SK-N-SH (cell line): ENCODE measurements at regions not wholly inside any gene's neighbourhood (a gene's known extent, or its start where the extent isn't known, plus 50 kb on each side); places are given as distances from the start of the nearest gene placed in this dataset.
"Not testable (repeated sequence)": the region's sequence is repeated elsewhere in the genome, so short reads cannot be mapped to it uniquely, and the experiment has no call there.

Experiments
- CTCF ChIP-seq: fragments of 200-600 bp; sonication (generic); IDR thresholded peaks from 2 replicates; pipeline ENCODE4 v1.6.1; 2017; ENCODE audit warnings: antibody characterized with exemption, mild to moderate bottlenecking, moderate library complexity
- ELF1 ChIP-seq: IDR thresholded peaks from 2 replicates; pipeline ENCODE4 v1.4.0; 2012
- FOXM1 ChIP-seq: IDR thresholded peaks from 2 replicates; pipeline ENCODE4 v1.4.0; 2012; ENCODE audit warnings: low read depth, mild to moderate bottlenecking
- JUND ChIP-seq: IDR thresholded peaks from 2 replicates; pipeline ENCODE4 v1.4.0; 2012
- MAX ChIP-seq: IDR thresholded peaks from 2 replicates; pipeline ENCODE4 v1.4.0; 2012; ENCODE audit warnings: low read depth
- POLR2AphosphoS5 ChIP-seq: IDR thresholded peaks from 2 replicates; pipeline ENCODE4 v1.6.1; 2012; ENCODE audit warnings: low read depth, low read length
- RCOR1 ChIP-seq: fragments of 150-350 bp; IDR thresholded peaks from 2 replicates; pipeline ENCODE4 v1.6.1; 2017; ENCODE audit warnings: antibody characterized with exemption, low read length
- SIN3A ChIP-seq: IDR thresholded peaks from 2 replicates; pipeline ENCODE4 v1.6.1; 2012; ENCODE audit warnings: low read depth, mild to moderate bottlenecking, low read length, moderate library complexity, borderline replicate concordance
- TAF1 ChIP-seq: IDR thresholded peaks from 2 replicates; pipeline ENCODE4 v1.6.1; 2012; ENCODE audit warnings: low read depth, mild to moderate bottlenecking, low read length, moderate library complexity, borderline replicate concordance
- TCF12 ChIP-seq: IDR thresholded peaks from 2 replicates; pipeline ENCODE4 v1.4.0; 2012
- YY1 ChIP-seq: IDR thresholded peaks from 2 replicates; pipeline ENCODE4 v1.4.0; 2012; ENCODE audit warnings: low read depth, mild to moderate bottlenecking
- ZBTB33 ChIP-seq: IDR thresholded peaks from 2 replicates; pipeline ENCODE4 v1.4.0; 2012; ENCODE audit warnings: low read depth, borderline replicate concordance

GRCh38 chr21:10412928-10413246 lies 108.5 kb upstream of the TPTE start:
- TF ChIP-seq CTCF, POLR2AphosphoS5, ZBTB33, FOXM1, SIN3A, MAX, RCOR1, TAF1, JUND, YY1, ELF1, TCF12: not testable (repeated sequence)
